CD8-positive, alpha-beta memory T cell (primary cell): ENCODE measurements at regions not wholly inside any gene's neighbourhood (a gene's known extent, or its start where the extent isn't known, plus 50 kb on each side); places are given as distances from the start of the nearest gene placed in this dataset.
A peak's percentile ranks its signal among the peaks of the same experiment; 100 is the strongest.

Experiments
- CTCF ChIA-PET: fragments of 350-600 bp; sonication (Branson Sonifier 250); formaldehyde crosslinking; loops from one replicate; lab custom pipeline; 2021; ENCODE audit warnings: antibody characterized with exemption; lab: Charles Lee
- POLR2A ChIA-PET: fragments of 350-600 bp; sonication (Branson Sonifier 250); formaldehyde crosslinking; loops from one replicate; lab custom pipeline; 2021; ENCODE audit warnings: antibody characterized with exemption; lab: Charles Lee
- DNase-seq, 5 donors: peaks; one replicate each; pipeline versions ENCODE4 v3.0.0 to v3.0.0-alpha.2; 2020 to 2022; ENCODE audit warnings: mixed read lengths in 1 of 5
- H3K27ac ChIP-seq: one replicate; pipeline ENCODE4 v1.7.0; 2013; ENCODE audit warnings: low read depth, mild to moderate bottlenecking, low read length, moderate library complexity
- H3K27me3 ChIP-seq: 2 replicates; pipeline ENCODE4 v1.7.0; 2013; ENCODE audit warnings: low read length, mild to moderate bottlenecking; ENCODE audit not compliant: insufficient read depth, poor library complexity, severe bottlenecking
- H3K36me3 ChIP-seq: 2 replicates; pipeline ENCODE4 v1.7.0; 2013; ENCODE audit warnings: mild to moderate bottlenecking, low read length, moderate library complexity; ENCODE audit not compliant: insufficient read depth
- H3K4me1 ChIP-seq: 2 replicates; pipeline ENCODE4 v1.7.0; 2013; ENCODE audit warnings: mild to moderate bottlenecking, low read length, moderate library complexity; ENCODE audit not compliant: insufficient read depth
- H3K4me3 ChIP-seq: 2 replicates; pipeline ENCODE4 v1.7.0; 2013; ENCODE audit warnings: mild to moderate bottlenecking, low read length
- H3K9me3 ChIP-seq: 2 replicates; pipeline ENCODE4 v1.7.0; 2013; ENCODE audit warnings: mild to moderate bottlenecking, low read length
- H3K27ac Mint-ChIP-seq, 8 donors: one replicate each; pipeline ENCODE4 v1.8.0; 2020 to 2021; ENCODE audit warnings: mixed read lengths in 8 of 8, mild to moderate bottlenecking in 6 of 8, inconsistent platforms in 3 of 8, moderate library complexity in 3 of 8
- H3K27me3 Mint-ChIP-seq, 2 donors: one replicate each; pipeline ENCODE4 v1.8.0; 2020 to 2021; ENCODE audit warnings: mixed read lengths in 2 of 2, mild to moderate bottlenecking in 1 of 2, moderate library complexity in 1 of 2
- H3K36me3 Mint-ChIP-seq, 3 donors: one replicate each; pipeline ENCODE4 v1.8.0; 2020 to 2021; ENCODE audit warnings: mixed read lengths in 3 of 3, inconsistent platforms in 1 of 3, mild to moderate bottlenecking in 1 of 3
- H3K4me1 Mint-ChIP-seq, 3 donors: one replicate each; pipeline ENCODE4 v1.8.0; 2020 to 2021; ENCODE audit warnings: mixed read lengths in 3 of 3, inconsistent platforms in 1 of 3, mild to moderate bottlenecking in 1 of 3
- H3K4me3 Mint-ChIP-seq, 7 donors: one replicate each; pipeline ENCODE4 v1.8.0; 2020 to 2021; ENCODE audit warnings: mixed read lengths in 7 of 7, mild to moderate bottlenecking in 6 of 7, moderate library complexity in 4 of 7, inconsistent platforms in 2 of 7
- H3K9me3 Mint-ChIP-seq, 5 donors: one replicate each; pipeline ENCODE4 v1.8.0; 2020 to 2022; ENCODE audit warnings: mixed read lengths in 5 of 5, mild to moderate bottlenecking in 3 of 5, moderate library complexity in 2 of 5, inconsistent platforms in 1 of 5

- Mint-ChIP-seq H3K27me3 (no peaks in the 10 kb centered on the region), H3K4me1 (peaks cover 46 to 55% (median 52%) of the 10 kb centered on the region in 3 donors), H3K4me3 (no peak overlapping the region), H3K9me3 (no peaks in the 10 kb centered on the region), H3K36me3 (peaks cover 0 to 4% (median 0%) of the 10 kb centered on the region in 3 donors), H3K27ac (no peak overlapping the region)
- CTCF ChIA-PET = no interaction called here
- H3K4me1 ChIP-seq = peaks cover 10% of the 10 kb centered on the region
- no peaks in the 10 kb centered on the region for H3K9me3 ChIP-seq
- no peak overlapping the region for H3K27ac ChIP-seq
- H3K4me3 ChIP-seq = no peak overlapping the region
- no peaks in the 10 kb centered on the region for H3K27me3 ChIP-seq
- H3K36me3 ChIP-seq = no peaks in the 10 kb centered on the region
- POLR2A ChIA-PET = no interaction called here
- DNase-seq = no peak
These were observed 90.9 kb downstream of the RAP2B start for GRCh38 chr3:153252963-153253362.

DNA sequence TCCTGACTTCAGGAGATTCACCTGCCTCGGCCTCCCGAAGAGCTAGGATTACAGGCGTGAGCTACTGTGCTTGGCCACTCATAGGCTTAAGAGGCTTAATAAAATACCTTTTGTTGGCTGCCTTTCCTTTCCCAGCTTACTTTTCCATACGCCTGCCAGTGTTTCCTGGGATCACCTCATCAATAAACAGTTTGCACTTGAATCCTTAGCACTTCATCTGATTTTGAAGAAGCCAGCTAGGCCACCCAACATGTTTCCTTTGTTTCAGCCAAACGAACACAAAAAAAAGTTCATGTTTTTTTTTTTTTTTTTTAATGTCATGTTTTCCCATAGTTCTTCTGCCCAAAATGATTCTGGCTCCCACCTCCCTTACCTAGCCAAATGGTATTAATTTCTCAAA is 92.3 kb downstream of the RAP2B start:
- ChIA-PET CTCF (interaction anchor here (1.2 kb wide), 1 partner anchor 88 kb away, joined by 3 read pairs; no protein-coding TSS in a partner anchor), POLR2A (no interaction called here)
- Mint-ChIP-seq H3K9me3 (no peaks in the 10 kb centered on the region), H3K36me3 (peaks cover 0 to 4% (median 0%) of the 10 kb centered on the region in 3 donors), H3K27ac (no peak overlapping the region), H3K27me3 (no peaks in the 10 kb centered on the region), H3K4me3 (no peak overlapping the region), H3K4me1 (peaks cover 39 to 47% (median 44%) of the 10 kb centered on the region in 3 donors)
- Histone ChIP-seq H3K4me3 (no peak overlapping the region), H3K27me3 (no peaks in the 10 kb centered on the region), H3K9me3 (no peaks in the 10 kb centered on the region), H3K4me1 (no peaks in the 10 kb centered on the region), H3K27ac (no peak overlapping the region), H3K36me3 (no peaks in the 10 kb centered on the region)
- no peak for DNase-seq

GRCh38 chr3:153257673-153258351 is 95.8 kb downstream of the RAP2B start:
- H3K27me3 Mint-ChIP-seq = no peaks in the 10 kb centered on the region

DNA sequence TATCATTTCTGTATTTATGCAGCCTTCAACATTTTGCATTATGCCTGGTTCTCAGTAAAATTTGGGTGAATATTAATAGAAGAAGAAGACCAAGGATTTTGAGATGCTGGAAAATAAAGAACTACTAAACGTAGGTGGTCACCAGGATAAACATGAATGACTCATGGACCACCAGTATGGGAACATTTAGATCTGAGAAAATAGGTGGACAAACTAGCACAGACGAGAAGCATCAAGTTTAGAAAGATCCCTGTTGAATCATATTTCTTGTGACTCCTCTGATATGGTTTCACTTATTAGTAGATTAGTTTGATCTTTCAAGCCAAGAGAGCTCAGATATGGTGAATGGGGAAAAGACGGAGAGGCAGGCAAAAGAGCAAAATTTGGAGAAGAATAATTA is 97.9 kb downstream of the RAP2B start:
- H3K27ac Mint-ChIP-seq = peak overlapping the region in 1 of 8 donors; percentile 3
- no peak overlapping the region for H3K4me3 Mint-ChIP-seq
- H3K36me3 Mint-ChIP-seq = peaks cover 0 to 12% (median 6%) of the 10 kb centered on the region in 3 donors
- no peaks in the 10 kb centered on the region for H3K9me3 ChIP-seq
- no peaks in the 10 kb centered on the region for H3K4me1 ChIP-seq
- H3K27me3 ChIP-seq = no peaks in the 10 kb centered on the region
- H3K36me3 ChIP-seq = no peaks in the 10 kb centered on the region
- no peaks in the 10 kb centered on the region for H3K9me3 Mint-ChIP-seq
- H3K27ac ChIP-seq = no peak overlapping the region
- H3K27me3 Mint-ChIP-seq = peaks cover 0 to 2% of the 10 kb centered on the region in 2 donors
- peaks cover 28 to 35% (median 29%) of the 10 kb centered on the region in 3 donors for H3K4me1 Mint-ChIP-seq
- ChIA-PET CTCF (no interaction called here), POLR2A (interaction anchor here (1.1 kb wide), 1 partner anchor 38 kb away, joined by 3 read pairs; no protein-coding TSS in a partner anchor)
- H3K4me3 ChIP-seq = no peak overlapping the region
- no peak for DNase-seq

More at GRCh38 chr3:153257673-153258351, 95.8 kb downstream of the RAP2B start:
- Histone ChIP-seq H3K9me3 (no peaks in the 10 kb centered on the region), H3K27ac (no peak overlapping the region), H3K27me3 (no peaks in the 10 kb centered on the region), H3K4me3 (no peak overlapping the region), H3K4me1 (no peaks in the 10 kb centered on the region), H3K36me3 (no peaks in the 10 kb centered on the region)
- no peak for DNase-seq
- Mint-ChIP-seq H3K9me3 (no peaks in the 10 kb centered on the region), H3K4me1 (peaks cover 25 to 29% (median 29%) of the 10 kb centered on the region in 3 donors), H3K36me3 (peaks cover 0 to 2% (median 0%) of the 10 kb centered on the region in 3 donors), H3K4me3 (no peak overlapping the region), H3K27ac (peak overlapping the region in 2 of 8 donors; percentile 1 to 32)
- CTCF ChIA-PET = interaction anchor here (1.4 kb wide), 1 partner anchor 33 kb away, joined by 4 read pairs; no protein-coding TSS in a partner anchor
- POLR2A ChIA-PET = no interaction called here

- ChIA-PET CTCF (no interaction called here), POLR2A (interaction anchor here (1.1 kb wide), 1 partner anchor 39 kb away, joined by 3 read pairs; no protein-coding TSS in a partner anchor)
- no peak overlapping the region for H3K27ac Mint-ChIP-seq
- Histone ChIP-seq H3K4me1 (no peaks in the 10 kb centered on the region), H3K4me3 (no peak overlapping the region), H3K27me3 (no peaks in the 10 kb centered on the region), H3K36me3 (no peaks in the 10 kb centered on the region), H3K9me3 (no peaks in the 10 kb centered on the region), H3K27ac (no peak overlapping the region)
- peaks cover 0 to 2% of the 10 kb centered on the region in 2 donors for H3K27me3 Mint-ChIP-seq
- no peak overlapping the region for H3K4me3 Mint-ChIP-seq
- H3K4me1 Mint-ChIP-seq = peaks cover 28 to 35% (median 29%) of the 10 kb centered on the region in 3 donors
- DNase-seq = no peak
- no peaks in the 10 kb centered on the region for H3K9me3 Mint-ChIP-seq
- peaks cover 0 to 15% (median 8%) of the 10 kb centered on the region in 3 donors for H3K36me3 Mint-ChIP-seq
These were observed 98.7 kb downstream of the RAP2B start for GRCh38 chr3:153260681-153261080.

DNA sequence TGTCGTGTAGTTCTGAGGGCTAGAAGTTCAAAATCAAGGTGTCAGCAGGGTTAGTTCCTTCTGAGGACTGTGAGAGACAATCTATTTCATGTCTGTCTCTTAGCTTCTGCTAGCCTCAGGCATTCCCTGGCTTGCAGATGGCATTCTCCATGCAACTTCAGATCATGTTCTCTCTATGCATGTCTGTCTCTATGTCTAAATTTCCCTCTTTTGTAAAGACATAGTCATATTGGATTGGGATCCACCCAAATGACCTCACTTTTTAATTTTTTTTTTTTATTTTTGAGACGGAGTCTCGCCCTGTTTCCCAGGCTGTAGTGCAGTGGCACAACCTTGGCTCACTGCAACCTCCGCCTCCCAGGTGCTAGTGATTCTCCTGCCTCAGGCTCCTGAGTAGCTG is 104.6 kb downstream of the RAP2B start:
- no peaks in the 10 kb centered on the region for H3K4me1 ChIP-seq
- peaks cover 13 to 18% (median 17%) of the 10 kb centered on the region in 3 donors for H3K4me1 Mint-ChIP-seq
- no peak overlapping the region for H3K27ac Mint-ChIP-seq
- no peak for DNase-seq
- H3K9me3 Mint-ChIP-seq = no peaks in the 10 kb centered on the region
- H3K36me3 Mint-ChIP-seq = peaks cover 0 to 24% (median 6%) of the 10 kb centered on the region in 3 donors
- no peak overlapping the region for H3K4me3 ChIP-seq
- H3K4me3 Mint-ChIP-seq = no peak overlapping the region
- H3K27me3 ChIP-seq = no peaks in the 10 kb centered on the region
- H3K36me3 ChIP-seq = no peaks in the 10 kb centered on the region
- ChIA-PET CTCF (no interaction called here), POLR2A (no interaction called here)
- peaks cover 0 to 2% of the 10 kb centered on the region in 2 donors for H3K27me3 Mint-ChIP-seq
- H3K27ac ChIP-seq = no peak overlapping the region
- H3K9me3 ChIP-seq = no peaks in the 10 kb centered on the region

DNA sequence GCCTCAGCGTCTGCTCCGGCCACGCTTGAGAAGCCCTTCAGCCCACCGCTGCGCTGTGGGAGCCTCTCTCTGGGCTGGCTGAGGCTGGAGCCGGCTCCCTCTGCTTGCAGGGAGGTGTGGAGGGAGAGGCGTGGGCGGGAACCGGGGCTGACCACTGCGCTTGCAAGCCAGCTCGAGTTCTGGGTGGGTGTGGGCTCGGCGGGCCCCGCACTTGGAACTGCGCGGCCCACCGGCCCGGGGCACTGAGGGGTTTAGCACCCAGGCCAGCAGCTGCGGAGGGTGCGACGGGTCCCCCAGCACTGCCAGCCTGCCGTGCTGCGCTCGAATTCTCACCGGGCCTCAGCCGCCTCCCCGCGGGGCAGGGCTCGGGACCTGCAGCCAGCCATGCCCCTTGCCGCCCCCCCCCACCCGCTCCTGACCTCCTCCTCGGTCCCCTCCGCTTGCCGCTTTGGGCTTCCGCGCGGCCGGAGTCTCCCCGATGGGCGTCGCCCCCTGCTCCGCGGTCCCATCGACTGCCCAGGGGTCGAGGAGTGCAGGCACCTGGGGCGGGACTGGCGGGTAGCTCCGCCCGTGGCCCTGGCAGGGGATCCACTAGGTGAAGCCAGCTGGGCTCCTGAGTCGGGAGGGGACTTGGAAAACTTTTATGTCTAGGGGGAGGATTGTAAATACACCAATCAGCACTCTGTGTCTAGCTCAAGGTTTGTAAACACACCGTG is 106.7 kb downstream of the RAP2B start:
- POLR2A ChIA-PET = interaction anchor here (0.5 kb wide), 1 partner anchor 15 kb away, joined by 3 read pairs; no protein-coding TSS in a partner anchor

DNA sequence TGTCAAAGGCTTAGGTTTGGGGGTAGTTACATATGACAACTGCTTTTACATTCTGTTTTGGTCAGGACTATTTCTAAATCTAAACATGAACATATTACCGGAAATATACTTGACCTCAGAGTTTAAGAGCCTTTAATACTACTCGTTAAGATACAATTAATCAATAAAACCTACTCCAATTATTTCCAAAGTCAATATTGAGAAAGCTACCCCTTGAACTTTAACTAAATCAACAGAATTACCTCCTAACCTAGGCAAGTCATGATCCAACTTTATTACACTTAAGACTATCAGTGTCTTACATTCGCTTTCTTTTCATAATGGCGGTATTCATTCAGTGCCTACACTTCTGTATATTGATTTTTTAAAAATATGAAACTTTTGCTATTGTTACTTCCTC is 107.7 kb downstream of the RAP2B start:
- H3K27me3 Mint-ChIP-seq = peaks cover 0 to 2% of the 10 kb centered on the region in 2 donors
- H3K4me3 ChIP-seq = no peak overlapping the region
- H3K4me3 Mint-ChIP-seq = no peak overlapping the region
- POLR2A ChIA-PET = no interaction called here
- no peaks in the 10 kb centered on the region for H3K36me3 ChIP-seq
- DNase-seq = no peak
- no peak overlapping the region for H3K27ac ChIP-seq
- no peaks in the 10 kb centered on the region for H3K4me1 ChIP-seq
- H3K9me3 Mint-ChIP-seq = no peaks in the 10 kb centered on the region
- peak overlapping the region in 1 of 8 donors; percentile 29 for H3K27ac Mint-ChIP-seq
- H3K9me3 ChIP-seq = no peaks in the 10 kb centered on the region
- no peaks in the 10 kb centered on the region for H3K27me3 ChIP-seq
- peaks cover 23 to 36% (median 29%) of the 10 kb centered on the region in 3 donors for H3K4me1 Mint-ChIP-seq
- CTCF ChIA-PET = interaction anchor here (0.9 kb wide), 1 partner anchor 14 kb away, joined by 3 read pairs; no protein-coding TSS in a partner anchor
- peaks cover 0 to 14% (median 2%) of the 10 kb centered on the region in 3 donors for H3K36me3 Mint-ChIP-seq

More for the DNA sequence above, 106.7 kb downstream of the RAP2B start:
- no peak overlapping the region for H3K4me3 ChIP-seq
- H3K27ac Mint-ChIP-seq = no peak overlapping the region
- CTCF ChIA-PET = no interaction called here
- H3K27ac ChIP-seq = no peak overlapping the region
- H3K36me3 Mint-ChIP-seq = peaks cover 0 to 19% (median 6%) of the 10 kb centered on the region in 3 donors
- no peaks in the 10 kb centered on the region for H3K9me3 ChIP-seq
- H3K27me3 ChIP-seq = no peaks in the 10 kb centered on the region
- peaks cover 25 to 36% (median 34%) of the 10 kb centered on the region in 3 donors for H3K4me1 Mint-ChIP-seq
- DNase-seq = no peak
- peaks cover 0 to 2% of the 10 kb centered on the region in 2 donors for H3K27me3 Mint-ChIP-seq
- no peak overlapping the region for H3K4me3 Mint-ChIP-seq
- H3K4me1 ChIP-seq = no peaks in the 10 kb centered on the region
- no peaks in the 10 kb centered on the region for H3K9me3 Mint-ChIP-seq
- no peaks in the 10 kb centered on the region for H3K36me3 ChIP-seq
